ENCODE measurements at regions not wholly inside any gene's neighbourhood (a gene's known extent, or its start where the extent isn't known, plus 50 kb on each side); places are given as distances from the start of the nearest gene placed in this dataset.

DNA sequence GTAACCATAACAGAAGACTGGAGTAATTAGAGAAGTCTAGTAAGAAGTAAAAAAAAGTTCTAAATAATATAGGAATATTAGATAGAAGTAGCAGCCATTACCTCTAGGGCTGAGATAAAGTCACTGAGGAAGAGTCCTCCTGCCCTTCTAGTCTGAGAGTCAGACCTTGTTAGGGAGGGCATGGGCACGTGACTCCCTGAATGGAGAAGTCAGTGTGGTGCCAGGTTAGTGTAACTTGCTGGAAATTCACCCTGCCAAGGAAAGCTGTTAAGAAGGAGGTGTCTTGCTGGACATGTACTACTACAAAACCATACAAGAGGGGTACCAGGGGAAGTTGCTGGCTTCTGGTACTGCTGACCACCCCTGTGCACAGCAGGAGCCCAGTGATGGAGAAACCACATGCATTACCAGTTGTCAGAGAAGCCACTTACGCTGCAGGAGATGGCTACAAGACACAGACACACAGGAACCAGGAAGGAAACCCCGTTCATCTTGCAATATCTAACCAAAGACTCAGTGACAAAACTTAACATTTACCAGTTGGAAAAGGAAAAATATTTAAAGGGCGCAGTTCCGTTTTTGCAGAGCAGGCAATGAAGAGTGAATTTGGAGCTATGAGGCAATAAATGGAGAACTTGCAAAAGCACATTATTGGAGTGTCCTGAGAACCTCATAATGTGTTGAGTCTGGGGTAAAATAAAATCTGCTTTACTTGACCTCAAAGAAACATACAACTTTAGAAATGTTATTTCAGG is 77.2 kb upstream of the TLK1 start:
- TF ChIP-seq POLR2A (IDR thresholded peaks at IDR 0.05; ENCODE audit: low read depth, low read length), result no peak
- TF ChIP-seq TAF1 (IDR thresholded peaks at IDR 0.05; ENCODE audit: borderline replicate concordance, low read depth, low read length), result no peak

Measured in GM12892 (cell line).